H1 (cell line): ENCODE measurements at regions not wholly inside any gene's neighbourhood (a gene's known extent, or its start where the extent isn't known, plus 50 kb on each side); places are given as distances from the start of the nearest gene placed in this dataset.

Source experiments
- CTCF ChIA-PET: fragments of 300-600 bp; sonication (Branson Sonifier 250); formaldehyde crosslinking; loops from one replicate; lab custom pipeline; 2021; ENCODE audit not compliant: partially characterized antibody; lab: Charles Lee
- POLR2A ChIA-PET: fragments of 300-600 bp; sonication (Branson Sonifier 250); formaldehyde crosslinking; loops from one replicate; lab custom pipeline; 2021; ENCODE audit warnings: inconsistent platforms; ENCODE audit not compliant: partially characterized antibody; lab: Charles Lee
- DNase-seq, 2 experiments: peaks; one replicate each; pipeline versions ENCODE4 v3.0.0 to v3.0.0-alpha.2; 2010 to 2022; ENCODE audit warnings: low spot score in 2 of 2, low read depth in 1 of 2, mixed read lengths in 1 of 2
- FAIRE-seq: peaks from 2 replicates; lab custom pipeline; 2011; peaks lifted over from hg19 to GRCh38; lab: Jason Lieb, UNC
- H2AFZ ChIP-seq: 2 replicates; pipeline ENCODE4 v1.8.1; 2012; ENCODE audit warnings: low read length, inconsistent platforms
- H2AK5ac ChIP-seq: 2 replicates; pipeline ENCODE4 v1.6.1; 2013; ENCODE audit warnings: low read depth, low read length
- H2BK120ac ChIP-seq: replicated peaks from 2 replicates; pipeline ENCODE3; 2013; ENCODE audit warnings: low read depth, low read length, inconsistent platforms
- H2BK12ac ChIP-seq: 2 replicates; pipeline ENCODE4 v1.6.1; 2013; ENCODE audit warnings: low read depth, low read length
- H2BK15ac ChIP-seq: 2 replicates; pipeline ENCODE4 v1.6.1; 2013; ENCODE audit warnings: low read length
- H2BK20ac ChIP-seq: 2 replicates; pipeline ENCODE4 v1.6.1; 2013; ENCODE audit warnings: low read length
- H2BK5ac ChIP-seq: 2 replicates; pipeline ENCODE4 v1.6.1; 2013; ENCODE audit warnings: low read depth, low read length
- H3K14ac ChIP-seq: 2 replicates; pipeline ENCODE4 v1.6.1; 2013; ENCODE audit warnings: inconsistent platforms; ENCODE audit not compliant: insufficient read length
- H3K18ac ChIP-seq: 2 replicates; pipeline ENCODE4 v1.6.1; 2013; ENCODE audit warnings: low read length; ENCODE audit errors: extremely low read depth
- H3K23ac ChIP-seq: 2 replicates; pipeline ENCODE4 v1.6.1; 2013; ENCODE audit warnings: inconsistent platforms; ENCODE audit not compliant: insufficient read length
- H3K23me2 ChIP-seq: 2 replicates; pipeline ENCODE4 v1.6.1; 2013; ENCODE audit warnings: low read depth, low read length
- H3K27ac ChIP-seq: 2 replicates; pipeline ENCODE4 v1.6.1; 2011; ENCODE audit warnings: low read depth, low read length, inconsistent platforms
- H3K27me3 ChIP-seq, 4 experiments: replicated peaks in 1 of 4; 1 replicate in 1 of 4; 2 replicates in 3 of 4; pipeline versions ENCODE4 v1.6.1 to v1.8.1; 2011 to 2013; ENCODE audit warnings: low read length in 3 of 4, mild to moderate bottlenecking in 3 of 4, inconsistent platforms in 2 of 4, mixed read lengths in 2 of 4, moderate library complexity in 1 of 4; ENCODE audit not compliant: control insufficient read depth in 3 of 4, insufficient read depth in 3 of 4; ENCODE audit errors: extremely low read depth in 1 of 4
- H3K36me3 ChIP-seq, 4 experiments: 2 replicates each; pipeline versions ENCODE4 v1.6.1 to v1.8.1; 2011 to 2013; ENCODE audit warnings: mild to moderate bottlenecking in 4 of 4, low read length in 3 of 4, moderate library complexity in 2 of 4, control low read depth in 1 of 4, inconsistent platforms in 1 of 4; ENCODE audit not compliant: insufficient read depth in 4 of 4, control insufficient read depth in 2 of 4
- H3K4ac ChIP-seq: replicated peaks from 2 replicates; pipeline ENCODE3; 2013; ENCODE audit warnings: low read length, low read depth, mixed read lengths, inconsistent platforms; ENCODE audit not compliant: insufficient read length
- H3K4me1 ChIP-seq, 4 experiments: replicated peaks in 1 of 4; 1 replicate in 1 of 4; 2 replicates in 3 of 4; pipeline versions ENCODE4 v1.6.1 to v1.8.1; 2011 to 2013; ENCODE audit warnings: low read length in 3 of 4, inconsistent platforms in 2 of 4, mixed read lengths in 1 of 4; ENCODE audit not compliant: insufficient read depth in 4 of 4, control insufficient read depth in 3 of 4
- H3K4me2 ChIP-seq, 2 experiments: 2 replicates each; pipeline versions ENCODE4 v1.6.1 to v1.8.1; 2011 to 2013; ENCODE audit warnings: low read depth in 2 of 2, low read length in 2 of 2, control low read depth in 1 of 2, inconsistent platforms in 1 of 2, mild to moderate bottlenecking in 1 of 2; ENCODE audit not compliant: insufficient read depth in 1 of 2
- H3K4me3 ChIP-seq, 4 experiments: fragments of 200-600, 300-600 bp in 1 of 4; sonication (generic), shearing (Covaris generic), sonication (Bioruptor Twin) in 1 of 4; 2 replicates each; pipeline versions ENCODE4 v1.5.1 to v1.8.1; 2011 to 2016; ENCODE audit warnings: low read length in 4 of 4, low read depth in 3 of 4, control low read depth in 2 of 4, inconsistent platforms in 2 of 4, mild to moderate bottlenecking in 2 of 4, mixed read lengths in 1 of 4, moderate library complexity in 1 of 4; ENCODE audit not compliant: insufficient read depth in 2 of 4; ENCODE audit errors: extremely low read depth in 1 of 4
- H3K56ac ChIP-seq: replicated peaks from 2 replicates; pipeline ENCODE3; 2013; ENCODE audit warnings: low read depth, mild to moderate bottlenecking, mixed read lengths, low read length, inconsistent platforms; ENCODE audit not compliant: insufficient read length
- H3K79me1 ChIP-seq: 2 replicates; pipeline ENCODE4 v1.6.1; 2013; ENCODE audit warnings: low read depth, low read length, control low read depth
- H3K79me2 ChIP-seq, 2 experiments: 2 replicates each; pipeline versions ENCODE4 v1.6.1 to v1.8.1; 2012 to 2013; ENCODE audit warnings: low read length in 2 of 2, mild to moderate bottlenecking in 2 of 2, inconsistent platforms in 1 of 2; ENCODE audit not compliant: insufficient read depth in 2 of 2, control insufficient read depth in 1 of 2
- H3K9ac ChIP-seq, 4 experiments: replicated peaks in 1 of 4; 1 replicate in 1 of 4; 2 replicates in 3 of 4; pipeline versions ENCODE4 v1.6.1 to v1.8.1; 2011 to 2013; ENCODE audit warnings: low read depth in 3 of 4, low read length in 3 of 4, control low read depth in 2 of 4, mild to moderate bottlenecking in 2 of 4, moderate library complexity in 2 of 4, inconsistent platforms in 1 of 4; ENCODE audit errors: extremely low read depth in 1 of 4
- H3K9me3 ChIP-seq, 2 experiments: 2 replicates each; pipeline versions ENCODE4 v1.6.1 to v1.8.1; 2012 to 2013; ENCODE audit warnings: mild to moderate bottlenecking in 2 of 2, moderate library complexity in 2 of 2, control low read depth in 1 of 2, inconsistent platforms in 1 of 2, low read depth in 1 of 2, low read length in 1 of 2, mixed read lengths in 1 of 2; ENCODE audit not compliant: insufficient read depth in 2 of 2
- H4K20me1 ChIP-seq, 2 experiments: replicated peaks in 1 of 2; 2 replicates each; pipeline versions ENCODE3 to v1.8.1; 2011 to 2013; ENCODE audit warnings: inconsistent platforms in 2 of 2, low read length in 2 of 2, mild to moderate bottlenecking in 1 of 2; ENCODE audit not compliant: insufficient read depth in 2 of 2, control insufficient read depth in 1 of 2
- H4K5ac ChIP-seq: 2 replicates; pipeline ENCODE4 v1.6.1; 2013; ENCODE audit warnings: low read length, low read depth, mixed read lengths, inconsistent platforms; ENCODE audit not compliant: insufficient read length
- H4K8ac ChIP-seq: 2 replicates; pipeline ENCODE4 v1.8.0; 2013; ENCODE audit warnings: mild to moderate bottlenecking, moderate library complexity, low read length, inconsistent platforms; ENCODE audit not compliant: insufficient read depth; ENCODE audit errors: extremely low read depth
- H4K91ac ChIP-seq: replicated peaks from 2 replicates; pipeline ENCODE3; 2013; ENCODE audit warnings: low read length, mixed read lengths, inconsistent platforms; ENCODE audit not compliant: insufficient read length
- NANOG ChIP-seq: IDR thresholded peaks from 2 replicates; pipeline ENCODE4 v1.6.1; 2011; ENCODE audit warnings: low read length, low read depth, mild to moderate bottlenecking, inconsistent platforms; ENCODE audit not compliant: insufficient read depth, poor library complexity, severe bottlenecking
- PHF8 ChIP-seq: fragments of 200-600 bp; sonication (generic); conservative IDR thresholded peaks from 2 replicates; pipeline ENCODE4 v1.7.1; 2012; ENCODE audit warnings: low read depth, mild to moderate bottlenecking, inconsistent platforms, low read length, moderate library complexity
- RBBP5 ChIP-seq: IDR thresholded peaks from 2 replicates; pipeline ENCODE4 v1.7.1; 2012; ENCODE audit warnings: low read depth, mild to moderate bottlenecking, inconsistent platforms, low read length, moderate library complexity, borderline replicate concordance
- SIRT6 ChIP-seq: IDR thresholded peaks from one replicate; pipeline ENCODE4 v1.7.1; 2012; ENCODE audit warnings: low read length, inconsistent platforms
- SP4 ChIP-seq: IDR thresholded peaks from 2 replicates; pipeline ENCODE4 v1.6.1; 2012; ENCODE audit warnings: low read length, inconsistent platforms
- SUZ12 ChIP-seq: fragments of 200-600 bp; sonication (generic); IDR thresholded peaks from 2 replicates; pipeline ENCODE4 v1.6.1; 2012; ENCODE audit warnings: mild to moderate bottlenecking, inconsistent platforms, low read length, moderate library complexity, mixed read lengths
- WGBS, 2 experiments: shearing (Covaris generic) in 1 of 2; methylation state at CpG; one replicate each; pipeline versions ENCODE4 v1.1.6 to v1.1.7; 2013 to 2015; ENCODE audit warnings: low lambda C conversion rate in 2 of 2, mixed read lengths in 2 of 2, inconsistent platforms in 1 of 2, low coverage in 1 of 2, missing lambda C conversion rate in 1 of 2; ENCODE audit not compliant: insufficient replicate concordance in 2 of 2, insufficient coverage in 1 of 2, insufficient read length in 1 of 2; ENCODE audit errors: extremely low coverage in 1 of 2, missing lambda C conversion rate in 1 of 2; 5-methylcytosine and 5-hydroxymethylcytosine counted together

DNA sequence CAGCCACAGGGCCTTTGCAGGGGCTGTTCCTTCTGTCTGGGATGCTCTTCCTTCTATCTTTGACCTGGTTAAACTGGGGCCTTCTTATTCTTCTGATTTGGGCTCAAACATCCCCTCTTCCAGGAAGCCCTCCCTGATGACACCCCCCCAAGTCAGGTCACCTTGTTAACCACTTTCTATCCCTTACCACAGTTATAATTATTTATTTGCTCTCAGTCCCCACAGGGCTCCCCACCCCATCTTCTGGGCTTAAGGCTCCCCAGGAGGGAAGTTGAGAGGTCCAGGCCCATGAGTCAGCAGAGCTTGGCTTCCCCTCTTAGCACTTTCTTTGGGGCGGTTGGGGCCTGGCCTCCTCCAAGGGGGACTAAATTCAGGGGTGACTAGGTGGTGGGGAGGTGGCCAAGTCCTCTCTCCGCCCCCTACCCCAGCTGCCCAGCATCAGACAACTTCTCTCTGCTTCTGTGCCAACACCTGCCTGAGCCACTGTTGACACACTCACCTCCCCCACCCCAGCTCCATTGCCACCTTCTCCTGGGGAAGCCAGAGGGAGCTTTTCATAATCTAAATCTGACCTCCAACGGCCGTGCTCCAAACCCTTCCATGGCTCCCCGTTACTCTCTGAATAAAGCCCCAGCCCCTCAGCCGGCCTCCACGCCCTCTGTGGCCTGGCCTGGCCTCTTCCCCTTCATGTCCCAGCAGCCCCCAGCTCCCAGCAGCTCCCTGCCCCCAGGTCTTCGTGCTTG is 70.0 kb downstream of the CEBPB start:
- H3K36me3 ChIP-seq = no peaks in the 10 kb centered on the region
- FAIRE-seq = no peak

More for the DNA sequence above, 70.0 kb downstream of the CEBPB start:
- CTCF ChIA-PET = interaction anchor here (0.6 to 1.3 kb wide), 5 partner anchors 15 to 193 kb away, joined by 3 to 4 read pairs (median 4); no protein-coding TSS in a partner anchor
- WGBS, 2 experiments = 72% methylated on average over 7 of the region's 8 CpGs; no CpG with 5 or more reads in 1 of the 2 experiments
- Histone ChIP-seq H2BK5ac (no peak overlapping the region), H2BK20ac (no peak overlapping the region), H3K18ac (no peak overlapping the region), H3K56ac (no peak overlapping the region), H3K27me3 (no peaks in the 10 kb centered on the region), H2BK12ac (no peak overlapping the region), H2AFZ (no peak overlapping the region), H3K14ac (no peak overlapping the region), H3K4me1 (peaks cover 0 to 4% (median 0%) of the 10 kb centered on the region in 4 experiments; a peak in 1 of 7 replicates), H3K9ac (no peak overlapping the region), H3K4ac (no peak overlapping the region), H4K5ac (no peak overlapping the region), H2AK5ac (no peak overlapping the region), H3K23me2 (peaks cover 3% of the 10 kb centered on the region; the same call in 1 of the 2 replicates), H3K4me2 (no peak overlapping the region), H3K9me3 (no peaks in the 10 kb centered on the region), H4K20me1 (no peaks in the 10 kb centered on the region), H3K79me1 (no peaks in the 10 kb centered on the region), H3K23ac (no peak overlapping the region), H3K79me2 (no peaks in the 10 kb centered on the region)
- POLR2A ChIA-PET = no interaction called here
- TF ChIP-seq SP4 (no peak), SIRT6 (no peak), NANOG (no peak), SUZ12 (no peak), PHF8 (no peak), RBBP5 (no peak)
- TF ChIP-seq, all 59 proteins: peak for 0
- Histone ChIP-seq H3K27ac (no peak overlapping the region), H3K4me3 (no peak overlapping the region), H2BK15ac (no peak overlapping the region), H2BK120ac (no peak overlapping the region), H4K8ac (no peak overlapping the region), H4K91ac (no peak overlapping the region)
- no peak for DNase-seq
